HepG2 (cell line): ENCODE measurements at regions not wholly inside any gene's neighbourhood (a gene's known extent, or its start where the extent isn't known, plus 50 kb on each side); places are given as distances from the start of the nearest gene placed in this dataset.

Experiments
- ATAC-seq: fragments of 200-7000 bp; cut with Tn5 transposase; 3 replicates; pipeline ENCODE4 v1.9.1; 2020; ENCODE audit warnings: mild to moderate bottlenecking, moderate library complexity
- BruUV-seq: library from RNA; stranded (reverse); fragments of 400-500 nt; replicated peaks from 2 replicates; lab custom pipeline; 2021; lab: Mats Ljungman, UMichigan
- CTCF ChIA-PET: fragments of 300-600 bp; formaldehyde crosslinking; extraction: SDS; loops from one replicate; lab custom pipeline; 2021; ENCODE audit warnings: low total read pairs, inconsistent platforms, low intra/inter-chr PET ratio; lab: Yijun Ruan, JAX
- POLR2A ChIA-PET: fragments of 350-600 bp; sonication (Branson Sonifier 250); formaldehyde crosslinking; loops from one replicate; lab custom pipeline; 2020; ENCODE audit warnings: antibody characterized with exemption, inconsistent platforms; lab: Yijun Ruan, JAX
- DNase-seq: peaks from one replicate; pipeline ENCODE4 v3.0.0-alpha.2; 2015; ENCODE audit warnings: low spot score
- FAIRE-seq: peaks from 3 replicates; lab custom pipeline; 2011; peaks lifted over from hg19 to GRCh38; lab: Jason Lieb, UNC
- H2AFZ ChIP-seq: one replicate; pipeline ENCODE4 v1.6.1; 2011; ENCODE audit warnings: low read length, inconsistent platforms
- H3K27ac ChIP-seq: fragments of 300-600 bp; 3 replicates; pipeline ENCODE4 v1.8.0; 2011; ENCODE audit warnings: mixed run types, mild to moderate bottlenecking, mixed read lengths, low read length, inconsistent platforms; ENCODE audit not compliant: insufficient read depth; ENCODE audit errors: extremely low read length
- H3K27me3 ChIP-seq, 2 experiments: fragments of 200-600 bp in 1 of 2; 2 replicates in 1 of 2; 3 replicates in 1 of 2; pipeline versions ENCODE4 v1.6.0 to v1.8.0; 2011; ENCODE audit warnings: low read length in 2 of 2, mild to moderate bottlenecking in 2 of 2, moderate library complexity in 2 of 2, inconsistent platforms in 1 of 2; ENCODE audit not compliant: insufficient read depth in 2 of 2, control insufficient read depth in 1 of 2
- H3K36me3 ChIP-seq, 2 experiments: fragments of 200-600 bp in 1 of 2; replicated peaks in 1 of 2; 2 replicates in 1 of 2; 3 replicates in 1 of 2; pipeline versions ENCODE4 v1.5.1 to v1.8.0; 2011; ENCODE audit warnings: low read length in 2 of 2, inconsistent platforms in 1 of 2; ENCODE audit not compliant: insufficient read depth in 2 of 2, control insufficient read depth in 1 of 2
- H3K4me1 ChIP-seq: 2 replicates; pipeline ENCODE4 v1.5.1; 2012; ENCODE audit warnings: low read length, inconsistent platforms; ENCODE audit not compliant: insufficient read depth
- H3K4me2 ChIP-seq: 2 replicates; pipeline ENCODE4 v1.6.0; 2011; ENCODE audit warnings: low read depth, low read length, inconsistent platforms
- H3K4me3 ChIP-seq, 3 experiments: fragments of 200-600 bp in 1 of 3; sonication (generic), shearing (Covaris generic) in 1 of 3; replicated peaks in 1 of 3; 2 replicates each; pipeline ENCODE4 v1.5.1; 2011 to 2016; ENCODE audit warnings: low read length in 3 of 3, inconsistent platforms in 2 of 3, low read depth in 2 of 3, mild to moderate bottlenecking in 2 of 3, control low read depth in 1 of 3, mixed read lengths in 1 of 3; ENCODE audit not compliant: insufficient read depth in 1 of 3
- H3K79me2 ChIP-seq: one replicate; pipeline ENCODE4 v1.6.1; 2011; ENCODE audit warnings: low read length, inconsistent platforms; ENCODE audit not compliant: insufficient read depth
- H3K9ac ChIP-seq: 2 replicates; pipeline ENCODE4 v1.6.0; 2011; ENCODE audit warnings: mild to moderate bottlenecking, low read depth, low read length, inconsistent platforms; ENCODE audit not compliant: insufficient read depth
- H3K9me3 ChIP-seq: 2 replicates; pipeline ENCODE4 v1.5.1; 2012; ENCODE audit warnings: mild to moderate bottlenecking, low read length
- H4K20me1 ChIP-seq: 2 replicates; pipeline ENCODE4 v1.6.0; 2011; ENCODE audit warnings: inconsistent platforms, mild to moderate bottlenecking, low read length, moderate library complexity; ENCODE audit not compliant: insufficient read depth
- ARID4A ChIP-seq: sonication (generic); formaldehyde crosslinking; IDR thresholded peaks from 2 replicates; pipeline ENCODE4 v1.5.0; 2020; ENCODE audit warnings: mild to moderate bottlenecking, missing genetic modification reagents, borderline replicate concordance
- ATF1 ChIP-seq: IDR thresholded peaks from 2 replicates; pipeline ENCODE4 v1.6.1; 2016; ENCODE audit warnings: mild to moderate bottlenecking, control low read depth
- GLMP ChIP-seq: sonication (generic); formaldehyde crosslinking; IDR thresholded peaks from 2 replicates; pipeline ENCODE4 v1.9.0; 2021; ENCODE audit warnings: missing genetic modification reagents, mild to moderate bottlenecking, borderline replicate concordance
- HNF1B ChIP-seq: sonication (generic); formaldehyde crosslinking; IDR thresholded peaks from 2 replicates; pipeline ENCODE4 v1.5.1; 2020; ENCODE audit warnings: mild to moderate bottlenecking, moderate library complexity, missing genetic modification reagents
- ISL2 ChIP-seq: sonication (generic); formaldehyde crosslinking; IDR thresholded peaks from 2 replicates; pipeline ENCODE4 v1.5.0; 2020; ENCODE audit warnings: missing genetic modification reagents
- MAX ChIP-seq: IDR thresholded peaks from 2 replicates; pipeline ENCODE4 v1.6.1; 2012; ENCODE audit warnings: inconsistent platforms
- SMARCC2 ChIP-seq: fragments of 450-650 bp; IDR thresholded peaks from 2 replicates; pipeline ENCODE4 v1.6.1; 2017; ENCODE audit warnings: antibody characterized with exemption, mild to moderate bottlenecking
- SP1 ChIP-seq, 2 experiments: fragments of 450-650 bp in 1 of 2; sonication (generic) in 1 of 2; formaldehyde crosslinking in 1 of 2; IDR thresholded peaks; 2 replicates each; pipeline versions ENCODE4 v1.4.0 to v1.6.1; 2016 to 2020; ENCODE audit warnings: missing genetic modification reagents in 1 of 2
- ZMYM2 ChIP-seq: sonication (generic); formaldehyde crosslinking; IDR thresholded peaks from 2 replicates; pipeline ENCODE4 v1.8.0; 2022; ENCODE audit warnings: mild to moderate bottlenecking, missing genetic modification reagents
- ZNF34 ChIP-seq: sonication (generic); formaldehyde crosslinking; IDR thresholded peaks from 2 replicates; pipeline ENCODE4 v1.4.0; 2020; ENCODE audit warnings: mild to moderate bottlenecking, missing genetic modification reagents, borderline replicate concordance
- ZNF564 ChIP-seq: sonication (generic); formaldehyde crosslinking; IDR thresholded peaks from 2 replicates; pipeline ENCODE4 v1.8.1; 2023; ENCODE audit warnings: mild to moderate bottlenecking, missing genetic modification reagents
- ZNF746 ChIP-seq: sonication (generic); formaldehyde crosslinking; IDR thresholded peaks from 2 replicates; pipeline ENCODE4 v1.8.0; 2022; ENCODE audit warnings: mild to moderate bottlenecking, missing genetic modification reagents
- ZNF747 ChIP-seq: sonication (generic); formaldehyde crosslinking; IDR thresholded peaks from 2 replicates; pipeline ENCODE4 v1.8.1; 2023; ENCODE audit warnings: missing genetic modification reagents, mild to moderate bottlenecking, borderline replicate concordance
- ZNF788 ChIP-seq: sonication (generic); formaldehyde crosslinking; IDR thresholded peaks from 2 replicates; pipeline ENCODE4 v1.5.0; 2020; ENCODE audit warnings: mild to moderate bottlenecking, missing genetic modification reagents, borderline replicate concordance
- WGBS: methylation state at CpG from one replicate; pipeline ENCODE4 v1.1.6; 2017; ENCODE audit warnings: low lambda C conversion rate; 5-methylcytosine and 5-hydroxymethylcytosine counted together
- in situ Hi-C: cut with HindIII; loops from 2 replicates; pipeline ENCODE4 v1.10.0; 2017; ENCODE audit warnings: low pct_unique_long_range_greater_than_20kb; ENCODE audit not compliant: extremely low pct_ligation_motif_present
- intact Hi-C: fragments of 100-400 bp; cut with micrococcal nuclease; formaldehyde crosslinking; loops from one replicate; pipeline ENCODE4 v1.10.0; 2022; ENCODE audit not compliant: unreplicated experiment

- CTCF ChIA-PET, result no interaction called here
Observed at GRCh38 chr3:43862992-43863805, 172.5 kb downstream of the ABHD5 start.

More at GRCh38 chr3:43862992-43863805, 172.5 kb downstream of the ABHD5 start:
- no peak overlapping the region for H3K9ac ChIP-seq
- peaks cover 2 to 9% of the 10 kb centered on the region in 2 experiments; a peak in 3 of 5 replicates for H3K27me3 ChIP-seq
- TF ChIP-seq ZNF34 (CRISPR knock-in tag) (no peak), ZMYM2 (CRISPR knock-in tag) (no peak), SP1 (IDR thresholded peaks at IDR 0.05) (no peak), SP1 (CRISPR knock-in tag; IDR thresholded peaks at IDR 0.05) (no peak), HNF1B (CRISPR knock-in tag) (no peak), SMARCC2 (no peak), ISL2 (CRISPR knock-in tag) (no peak), ARID4A (CRISPR knock-in tag) (no peak), GLMP (CRISPR knock-in tag) (no peak), ZNF564 (no peak), ZNF746 (CRISPR knock-in tag) (no peak), ATF1 (CRISPR knock-in tag) (no peak), ZNF747 (CRISPR knock-in tag) (no peak), MAX (no peak), ZNF788 (CRISPR knock-in tag) (no peak)
- no peak for ATAC-seq
- H3K36me3 ChIP-seq, result no peaks in the 10 kb centered on the region
- H2AFZ ChIP-seq, result no peak overlapping the region
- no peak overlapping the region for H3K4me3 ChIP-seq
- POLR2A ChIA-PET, result no interaction called here
- no peak for FAIRE-seq
- H3K27ac ChIP-seq, result no peak overlapping the region
- in situ Hi-C loops, result no loop called here
- intact Hi-C loops, result no loop called here
- no TSS peak for BruUV-seq
- no peaks in the 10 kb centered on the region for H3K9me3 ChIP-seq
- no peak for DNase-seq
- no peaks in the 10 kb centered on the region for H3K79me2 ChIP-seq
- 40% methylated on average over 5 of the region's 8 CpGs for WGBS
- H3K4me2 ChIP-seq, result no peak overlapping the region
- H3K4me1 ChIP-seq, result no peaks in the 10 kb centered on the region
- H4K20me1 ChIP-seq, result no peaks in the 10 kb centered on the region
